Panc1 (cell line): ENCODE measurements at regions not wholly inside any gene's neighbourhood (a gene's known extent, or its start where the extent isn't known, plus 50 kb on each side); places are given as distances from the start of the nearest gene placed in this dataset.

Source experiments
- ATAC-seq: fragments of 200-7000 bp; cut with Tn5 transposase; 2 replicates; pipeline ENCODE4 v1.9.1; 2020; ENCODE audit warnings: mild to moderate bottlenecking, moderate library complexity
- BruUV-seq: library from RNA; stranded (reverse); fragments of 400-500 nt; replicated peaks from 2 replicates; lab custom pipeline; 2021; lab: Mats Ljungman, UMichigan
- CTCF ChIA-PET: fragments of 300-600 bp; sonication (Branson Sonifier 250); formaldehyde crosslinking; loops from one replicate; lab custom pipeline; 2022; ENCODE audit warnings: antibody characterized with exemption; lab: Charles Lee
- POLR2A ChIA-PET: fragments of 300-600 bp; sonication (Branson Sonifier 250); formaldehyde crosslinking; loops from one replicate; lab custom pipeline; 2022; ENCODE audit warnings: antibody characterized with exemption; lab: Charles Lee
- DNase-seq: peaks from one replicate; pipeline ENCODE4 v3.0.0-alpha.2; 2010; ENCODE audit warnings: low read depth, low spot score
- H3K27ac ChIP-seq: 2 replicates; pipeline ENCODE4 v1.5.1; 2011; ENCODE audit warnings: mild to moderate bottlenecking, low read length, inconsistent platforms
- H3K27me3 ChIP-seq: fragments of 200-500 bp; sonication (Bioruptor generic); 2 replicates; pipeline ENCODE4 v1.6.0; 2014; ENCODE audit warnings: low read length, inconsistent platforms; ENCODE audit not compliant: control insufficient read depth, insufficient read depth
- H3K36me3 ChIP-seq: fragments of 200-500 bp; sonication (Bioruptor generic); 2 replicates; pipeline ENCODE4 v1.5.1; 2014; ENCODE audit warnings: inconsistent platforms, mild to moderate bottlenecking, low read length, moderate library complexity; ENCODE audit not compliant: control insufficient read depth, insufficient read depth
- H3K4me1 ChIP-seq: 2 replicates; pipeline ENCODE4 v1.5.1; 2011; ENCODE audit warnings: inconsistent platforms, mild to moderate bottlenecking, low read length, moderate library complexity; ENCODE audit not compliant: control insufficient read depth, insufficient read depth
- H3K4me3 ChIP-seq, 2 experiments: 2 replicates each; pipeline ENCODE4 v1.5.1; 2011 to 2012; ENCODE audit warnings: low read depth in 2 of 2, low read length in 2 of 2, mild to moderate bottlenecking in 2 of 2, inconsistent platforms in 1 of 2, moderate library complexity in 1 of 2
- H3K9me3 ChIP-seq: fragments of 200-500 bp; sonication (Bioruptor generic); 2 replicates; pipeline ENCODE4 v1.5.1; 2014; ENCODE audit warnings: low read depth, mild to moderate bottlenecking, inconsistent platforms, low read length, moderate library complexity; ENCODE audit not compliant: control insufficient read depth, insufficient read depth
- CTCF ChIP-seq: fragments of 450-650 bp; IDR thresholded peaks from 2 replicates; pipeline ENCODE4 v1.5.1; 2017; ENCODE audit warnings: mild to moderate bottlenecking
- POLR2AphosphoS5 ChIP-seq: IDR thresholded peaks from 2 replicates; pipeline ENCODE4 v1.6.1; 2012; ENCODE audit warnings: mild to moderate bottlenecking, low read depth, low read length, moderate library complexity
- REST ChIP-seq, 2 experiments: IDR thresholded peaks; 2 replicates each; pipeline ENCODE4 v1.6.1; 2011 to 2012; ENCODE audit warnings: low read depth in 2 of 2, control low read depth in 1 of 2, low read length in 1 of 2, mild to moderate bottlenecking in 1 of 2, moderate library complexity in 1 of 2; ENCODE audit not compliant: insufficient read depth in 1 of 2
- SIN3A ChIP-seq: IDR thresholded peaks from 2 replicates; pipeline ENCODE4 v1.6.1; 2012; ENCODE audit warnings: low read depth, mild to moderate bottlenecking, low read length, moderate library complexity, borderline replicate concordance; ENCODE audit not compliant: insufficient read depth
- TCF7L2 ChIP-seq: IDR thresholded peaks from 2 replicates; pipeline ENCODE4 v1.6.1; 2011; ENCODE audit warnings: mild to moderate bottlenecking, low read depth, low read length, inconsistent platforms
- in situ Hi-C: cut with HindIII; loops from 2 replicates; pipeline ENCODE4 v1.10.0; 2016; ENCODE audit warnings: low sequenced_read_pairs, low pct_unique_long_range_greater_than_20kb
- intact Hi-C: fragments of 100-400 bp; cut with micrococcal nuclease; formaldehyde crosslinking; loops from one replicate; pipeline ENCODE4 v1.10.0; 2022; ENCODE audit not compliant: unreplicated experiment

GRCh38 chr15:31607656-31608055 is 281.0 kb downstream of the KLF13 start:
- CTCF ChIA-PET: no interaction called here
- ATAC-seq: no peak

GRCh38 chr15:31609258-31609681 is 282.6 kb downstream of the KLF13 start:
- Histone ChIP-seq H3K4me3 (no peak overlapping the region), H3K27ac (no peak overlapping the region), H3K4me1 (no peaks in the 10 kb centered on the region), H3K27me3 (no peaks in the 10 kb centered on the region), H3K9me3 (no peaks in the 10 kb centered on the region), H3K36me3 (no peaks in the 10 kb centered on the region)
- TF ChIP-seq POLR2AphosphoS5 (no peak), TCF7L2 (no peak), SIN3A (no peak), CTCF (no peak), REST (IDR thresholded peaks at IDR 0.05; ENCODE audit: insufficient read depth in 1 of 2, low read depth in 2 of 2, low read length in 1 of 2) (no peak)
- in situ Hi-C loops: no loop called here
- intact Hi-C loops: no loop called here
- POLR2A ChIA-PET: no interaction called here
- BruUV-seq: no TSS peak
- CTCF ChIA-PET: no interaction called here
- DNase-seq (no peak), ATAC-seq (no peak)

More at GRCh38 chr15:31607656-31608055, 281.0 kb downstream of the KLF13 start:
- in situ Hi-C loops: no loop called here
- no TSS peak for BruUV-seq
- TF ChIP-seq REST (IDR thresholded peaks at IDR 0.05; ENCODE audit: insufficient read depth in 1 of 2, low read depth in 2 of 2, low read length in 1 of 2): no peak
- Histone ChIP-seq H3K4me3 (no peak overlapping the region), H3K27ac (no peak overlapping the region), H3K4me1 (no peaks in the 10 kb centered on the region), H3K9me3 (no peaks in the 10 kb centered on the region), H3K27me3 (no peaks in the 10 kb centered on the region), H3K36me3 (no peaks in the 10 kb centered on the region)
- POLR2A ChIA-PET: no interaction called here
- no peak for DNase-seq
- intact Hi-C loops: no loop called here
